HG02943 (cell line): ENCODE measurements at regions not wholly inside any gene's neighbourhood (a gene's known extent, or its start where the extent isn't known, plus 50 kb on each side); places are given as distances from the start of the nearest gene placed in this dataset.

Experiments used
- ATAC-seq: cut with Tn5 transposase; IDR thresholded peaks from one replicate; pipeline ENCODE4 v1.9.1; 2021; ENCODE audit warnings: mild to moderate bottlenecking, low read depth, moderate library complexity; ENCODE audit not compliant: unreplicated experiment

- no peak for ATAC-seq
Observed at GRCh38 chr13:100724568-100724967, 50.0 kb upstream of the TMTC4 start.
